ENCODE measurements at regions not wholly inside any gene's neighbourhood (a gene's known extent, or its start where the extent isn't known, plus 50 kb on each side); places are given as distances from the start of the nearest gene placed in this dataset.

- TF ChIP-seq CTCF (IDR thresholded peaks at IDR 0.05) = no peak
- no peak for TF ChIP-seq POLR2A (IDR thresholded peaks at IDR 0.05)
- 67 to 69% methylated on average over 2 of the region's 2 CpGs for WGBS, 2 donors
- intact Hi-C loops (cut with DNase I; ENCODE audit: low total_unique reads) = no loop called here
- no peak for DNase-seq (ENCODE audit: low spot score in 2 of 2)
- no peak overlapping the region for H3K4me3 ChIP-seq (ENCODE audit: low read depth, poor library complexity, severe bottlenecking)
Measured at GRCh38 chr14:86515195-86515594, 985.3 kb downstream of the FLRT2 start.

- TF ChIP-seq POLR2A (IDR thresholded peaks at IDR 0.05) (no peak), CTCF (IDR thresholded peaks at IDR 0.05) (no peak)
- no peak for DNase-seq (ENCODE audit: low spot score in 2 of 2)
- 55 to 59% methylated on average over 3 of the region's 3 CpGs for WGBS, 2 donors
- H3K4me3 ChIP-seq (ENCODE audit: low read depth, poor library complexity, severe bottlenecking) = no peak overlapping the region
- intact Hi-C loops (cut with DNase I; ENCODE audit: low total_unique reads) = no loop called here
Measured at GRCh38 chr14:86513564-86513963, 983.6 kb downstream of the FLRT2 start.

GRCh38 chr14:86513056-86513455, 983.1 kb downstream of the FLRT2 start:
- TF ChIP-seq POLR2A (IDR thresholded peaks at IDR 0.05) (no peak), CTCF (IDR thresholded peaks at IDR 0.05) (no peak)
- H3K4me3 ChIP-seq (ENCODE audit: low read depth, poor library complexity, severe bottlenecking) = no peak overlapping the region
- no peak for DNase-seq (ENCODE audit: low spot score in 2 of 2)
- intact Hi-C loops (cut with DNase I; ENCODE audit: low total_unique reads) = no loop called here
- 71 to 73% methylated on average over 4 of the region's 4 CpGs for WGBS, 2 donors

GRCh38 chr14:86510491-86510890, 980.5 kb downstream of the FLRT2 start:
- DNase-seq (ENCODE audit: low spot score in 2 of 2) = no peak
- TF ChIP-seq POLR2A (IDR thresholded peaks at IDR 0.05) = no peak
- TF ChIP-seq CTCF (IDR thresholded peaks at IDR 0.05) = no peak
- no peak overlapping the region for H3K4me3 ChIP-seq (ENCODE audit: low read depth, poor library complexity, severe bottlenecking)
- intact Hi-C loops (cut with DNase I; ENCODE audit: low total_unique reads) = no loop called here
- 71 to 85% methylated on average over 5 of the region's 5 CpGs for WGBS, 2 donors

GRCh38 chr14:86505808-86506207, 975.9 kb downstream of the FLRT2 start:
- intact Hi-C loops (cut with DNase I; ENCODE audit: low total_unique reads) = no loop called here
- TF ChIP-seq POLR2A (IDR thresholded peaks at IDR 0.05) = no peak
- no peak for TF ChIP-seq CTCF (IDR thresholded peaks at IDR 0.05)
- DNase-seq (ENCODE audit: low spot score in 2 of 2) = no peak
- H3K4me3 ChIP-seq (ENCODE audit: low read depth, poor library complexity, severe bottlenecking) = no peak overlapping the region

GRCh38 chr14:86501611-86502010, 971.7 kb downstream of the FLRT2 start:
- no peak overlapping the region for H3K4me3 ChIP-seq (ENCODE audit: low read depth, poor library complexity, severe bottlenecking)
- no peak for TF ChIP-seq CTCF (IDR thresholded peaks at IDR 0.05)
- WGBS, 2 donors = 60 to 70% methylated on average over 2 of the region's 2 CpGs
- intact Hi-C loops (cut with DNase I; ENCODE audit: low total_unique reads) = no loop called here
- DNase-seq (ENCODE audit: low spot score in 2 of 2) = no peak
